HCT116 (cell line): ENCODE measurements at regions not wholly inside any gene's neighbourhood (a gene's known extent, or its start where the extent isn't known, plus 50 kb on each side); places are given as distances from the start of the nearest gene placed in this dataset.

Experiments used
- ATAC-seq: fragments of 200-7000 bp; cut with Tn5 transposase; 2 replicates; pipeline ENCODE4 v1.9.1; 2020; ENCODE audit warnings: mild to moderate bottlenecking, moderate library complexity
- BruUV-seq: library from RNA; stranded (reverse); fragments of 400-500 nt; replicated peaks from 2 replicates; lab custom pipeline; 2021; lab: Mats Ljungman, UMichigan
- CTCF ChIA-PET: fragments of 300-600 bp; sonication (Branson Sonifier 250); formaldehyde crosslinking; loops from one replicate; lab custom pipeline; 2021; ENCODE audit warnings: antibody characterized with exemption; lab: Charles Lee
- POLR2A ChIA-PET: fragments of 300-600, 350-600 bp; sonication (Branson Sonifier 250); formaldehyde crosslinking; loops from one replicate; lab custom pipeline; 2021; ENCODE audit warnings: antibody characterized with exemption; lab: Charles Lee
- RAD21 ChIA-PET, 2 experiments: fragments of 300-600 bp; sonication (Branson Sonifier 250); formaldehyde crosslinking; loops; one replicate each; lab custom pipeline; 2023; ENCODE audit warnings: low total read pairs in 2 of 2; ENCODE audit not compliant: uncharacterized antibody in 2 of 2, unreplicated experiment in 2 of 2, low non-redundant PET in 1 of 2; lab: Charles Lee
- DNase-seq: peaks from one replicate; pipeline ENCODE4 v3.0.0-alpha.2; 2010; ENCODE audit warnings: low read depth, low spot score
- H2AFZ ChIP-seq: fragments of 200-600 bp; shearing (Covaris generic), sonication (generic); 2 replicates; pipeline ENCODE4 v1.6.1; 2017; ENCODE audit warnings: low read depth, mixed run types, mixed read lengths, antibody characterized with exemption, low read length; ENCODE audit not compliant: poor library complexity, severe bottlenecking
- H3K27ac ChIP-seq: 2 replicates; pipeline ENCODE4 v1.5.1; 2012; ENCODE audit warnings: low read depth, low read length
- H3K27me3 ChIP-seq: fragments of 200-600 bp; sonication (generic); 2 replicates; pipeline ENCODE4 v1.6.1; 2016; ENCODE audit warnings: mixed run types, low read length, mixed read lengths; ENCODE audit not compliant: insufficient read depth
- H3K36me3 ChIP-seq, 2 experiments: fragments of 200-500 bp in 1 of 2; fragments of 200-600 bp in 1 of 2; sonication (Bioruptor generic) in 1 of 2; sonication (generic) in 1 of 2; 2 replicates each; pipeline versions ENCODE4 v1.5.1 to v1.6.1; 2014 to 2016; ENCODE audit warnings: low read length in 2 of 2, inconsistent platforms in 1 of 2, mixed read lengths in 1 of 2, mixed run types in 1 of 2; ENCODE audit not compliant: insufficient read depth in 2 of 2, control insufficient read depth in 1 of 2
- H3K4me1 ChIP-seq, 2 experiments: fragments of 200-600 bp in 1 of 2; sonication (generic) in 1 of 2; 2 replicates each; pipeline versions ENCODE4 v1.5.1 to v1.6.1; 2012 to 2017; ENCODE audit warnings: low read length in 2 of 2, inconsistent platforms in 1 of 2, mild to moderate bottlenecking in 1 of 2, mixed read lengths in 1 of 2, mixed run types in 1 of 2, moderate library complexity in 1 of 2; ENCODE audit not compliant: insufficient read depth in 2 of 2, control insufficient read depth in 1 of 2
- H3K4me2 ChIP-seq: fragments of 200-600 bp; sonication (generic); 2 replicates; pipeline ENCODE4 v1.6.1; 2017; ENCODE audit warnings: mixed run types, low read length, mixed read lengths
- H3K4me3 ChIP-seq, 2 experiments: fragments of 200-600 bp in 1 of 2; sonication (generic) in 1 of 2; replicated peaks in 1 of 2; 2 replicates each; pipeline ENCODE4 v1.5.1; 2011 to 2016; ENCODE audit warnings: low read length in 2 of 2, control low read depth in 1 of 2, low read depth in 1 of 2, mild to moderate bottlenecking in 1 of 2, mixed read lengths in 1 of 2, mixed run types in 1 of 2
- H3K79me2 ChIP-seq: fragments of 200-600 bp; sonication (generic); 2 replicates; pipeline ENCODE4 v1.6.1; 2017; ENCODE audit warnings: mild to moderate bottlenecking, mixed run types, low read length, moderate library complexity, mixed read lengths; ENCODE audit not compliant: insufficient read depth
- H3K9ac ChIP-seq: fragments of 200-600 bp; sonication (generic); 2 replicates; pipeline ENCODE4 v1.6.1; 2016; ENCODE audit warnings: low read length, mixed read lengths
- H3K9me2 ChIP-seq: fragments of 200-600 bp; sonication (generic), shearing (Covaris generic); 2 replicates; pipeline ENCODE4 v1.6.1; 2017; ENCODE audit warnings: mixed run types, mild to moderate bottlenecking, moderate library complexity; ENCODE audit not compliant: insufficient read depth
- H3K9me3 ChIP-seq, 2 experiments: fragments of 200-500 bp in 1 of 2; fragments of 200-600 bp in 1 of 2; sonication (Bioruptor generic) in 1 of 2; sonication (generic) in 1 of 2; 2 replicates each; pipeline ENCODE4 v1.6.1; 2014 to 2017; ENCODE audit warnings: low read length in 2 of 2, mixed read lengths in 2 of 2, inconsistent platforms in 1 of 2, low read depth in 1 of 2, mild to moderate bottlenecking in 1 of 2, mixed run types in 1 of 2, moderate library complexity in 1 of 2; ENCODE audit not compliant: control insufficient read depth in 1 of 2, insufficient read depth in 1 of 2
- H4K20me1 ChIP-seq: fragments of 200-600 bp; sonication (generic), shearing (Covaris generic); 2 replicates; pipeline ENCODE4 v1.6.1; 2017; ENCODE audit warnings: mixed run types, mild to moderate bottlenecking, moderate library complexity; ENCODE audit not compliant: insufficient read depth
- ATF3 ChIP-seq: IDR thresholded peaks from 2 replicates; pipeline ENCODE4 v1.6.1; 2012
- CBX3 ChIP-seq: IDR thresholded peaks from 2 replicates; pipeline ENCODE4 v1.6.1; 2012; ENCODE audit warnings: low read depth
- ELF1 ChIP-seq: IDR thresholded peaks from 2 replicates; pipeline ENCODE4 v1.6.1; 2012; ENCODE audit warnings: low read depth, borderline replicate concordance
- EZH2 ChIP-seq: fragments of 200-600 bp; sonication (generic); IDR thresholded peaks from 2 replicates; pipeline ENCODE4 v1.6.1; 2017; ENCODE audit warnings: antibody characterized with exemption, mixed run types
- JUND ChIP-seq: IDR thresholded peaks from 2 replicates; pipeline ENCODE4 v1.6.1; 2012
- POLR2AphosphoS5 ChIP-seq: IDR thresholded peaks from 2 replicates; pipeline ENCODE4 v1.6.1; 2011; ENCODE audit warnings: mild to moderate bottlenecking, low read depth, low read length, moderate library complexity
- ZNF274 ChIP-seq: fragments of 200-500 bp; sonication (Bioruptor generic); IDR thresholded peaks from 2 replicates; pipeline ENCODE4 v1.6.1; 2014; ENCODE audit warnings: mild to moderate bottlenecking, low read depth, low read length, inconsistent platforms
- intact Hi-C: fragments of 100-400 bp; cut with micrococcal nuclease; formaldehyde crosslinking; loops from 2 replicates; pipeline ENCODE4 v1.10.0; 2022

- Histone ChIP-seq H3K9me3 (no peaks in the 10 kb centered on the region), H2AFZ (no peak overlapping the region), H3K9ac (no peak overlapping the region), H3K4me2 (no peak overlapping the region), H3K36me3 (no peaks in the 10 kb centered on the region), H3K79me2 (no peaks in the 10 kb centered on the region), H4K20me1 (no peaks in the 10 kb centered on the region), H3K4me1 (no peaks in the 10 kb centered on the region), H3K27ac (no peak overlapping the region), H3K4me3 (no peak overlapping the region), H3K9me2 (no peaks in the 10 kb centered on the region), H3K27me3 (no peaks in the 10 kb centered on the region)
- no peak for DNase-seq
- no peak for TF ChIP-seq CBX3
- no TSS peak for BruUV-seq
- ChIA-PET CTCF (no interaction called here), RAD21 (no interaction called here), POLR2A (no interaction called here)
- ATAC-seq: no peak
- intact Hi-C loops: no loop called here
Measured at GRCh38 chrX:150099316-150099715, 161.0 kb upstream of the EOLA2 start.

GRCh38 chrX:150100261-150100660 is 162.0 kb upstream of the EOLA2 start:
- Histone ChIP-seq H3K4me2 (no peak overlapping the region), H3K36me3 (no peaks in the 10 kb centered on the region), H3K4me3 (no peak overlapping the region), H3K4me1 (no peaks in the 10 kb centered on the region), H4K20me1 (no peaks in the 10 kb centered on the region), H2AFZ (no peak overlapping the region)
- no TSS peak for BruUV-seq
- ChIA-PET RAD21 (no interaction called here), POLR2A (no interaction called here)
- DNase-seq: no peak
- TF ChIP-seq ATF3 (no peak), JUND (no peak), ELF1 (no peak), ZNF274 (no peak), POLR2AphosphoS5 (no peak), EZH2 (no peak)
- TF ChIP-seq, all 23 proteins: peak for 0
- intact Hi-C loops: no loop called here
- Histone ChIP-seq H3K27me3 (no peaks in the 10 kb centered on the region), H3K9ac (no peak overlapping the region), H3K79me2 (no peaks in the 10 kb centered on the region), H3K9me2 (no peaks in the 10 kb centered on the region), H3K27ac (no peak overlapping the region), H3K9me3 (no peaks in the 10 kb centered on the region)
- CTCF ChIA-PET: no interaction called here
- no peak for ATAC-seq
